PC-3 (cell line): ENCODE measurements at regions not wholly inside any gene's neighbourhood (a gene's known extent, or its start where the extent isn't known, plus 50 kb on each side); places are given as distances from the start of the nearest gene placed in this dataset.

Source experiments
- ATAC-seq: fragments of 200-7000 bp; cut with Tn5 transposase; 2 replicates; pipeline ENCODE4 v1.9.1; 2020; ENCODE audit warnings: mild to moderate bottlenecking, moderate library complexity
- BruUV-seq: library from RNA; stranded (reverse); fragments of 400-500 nt; replicated peaks from 2 replicates; lab custom pipeline; 2021; lab: Mats Ljungman, UMichigan
- CTCF ChIA-PET: fragments of 300-600 bp; sonication (Branson Sonifier 250); formaldehyde crosslinking; loops from one replicate; lab custom pipeline; 2022; ENCODE audit warnings: antibody characterized with exemption; lab: Charles Lee
- POLR2A ChIA-PET: fragments of 300-600 bp; sonication (Branson Sonifier 250); formaldehyde crosslinking; loops from one replicate; lab custom pipeline; 2022; ENCODE audit warnings: antibody characterized with exemption; ENCODE audit not compliant: unreplicated experiment; lab: Charles Lee
- DNase-seq: peaks from one replicate; pipeline ENCODE4 v3.0.0-alpha.2; 2015
- H2AFZ ChIP-seq: fragments of 300-600 bp; sonication (generic); 2 replicates; pipeline ENCODE4 v1.6.0; 2016; ENCODE audit warnings: antibody characterized with exemption, low read length
- H3F3A ChIP-seq: fragments of 300-600 bp; sonication (generic); one replicate; pipeline ENCODE4 v1.6.0; 2017; ENCODE audit warnings: antibody characterized with exemption, low read length, control low read depth, mild to moderate bottlenecking; ENCODE audit not compliant: unreplicated experiment
- H3K27ac ChIP-seq: fragments of 300-600 bp; sonication (generic); 2 replicates; pipeline ENCODE4 v1.5.1; 2016; ENCODE audit warnings: mild to moderate bottlenecking, low read length
- H3K27me3 ChIP-seq: fragments of 300-600 bp; sonication (generic); 2 replicates; pipeline ENCODE4 v1.6.1; 2016; ENCODE audit warnings: low read length, mixed read lengths
- H3K36me3 ChIP-seq: fragments of 300-600 bp; sonication (generic); 2 replicates; pipeline ENCODE4 v1.6.1; 2016; ENCODE audit warnings: low read depth, mixed run types, low read length, mixed read lengths
- H3K4me1 ChIP-seq: fragments of 300-600 bp; sonication (generic); 2 replicates; pipeline ENCODE4 v1.5.1; 2016; ENCODE audit warnings: low read length; ENCODE audit not compliant: insufficient read depth
- H3K4me2 ChIP-seq: fragments of 300-600 bp; sonication (generic); 2 replicates; pipeline ENCODE4 v1.6.0; 2016; ENCODE audit warnings: low read length
- H3K4me3 ChIP-seq: fragments of 300-600 bp; sonication (generic); 2 replicates; pipeline ENCODE4 v1.5.1; 2016; ENCODE audit warnings: mild to moderate bottlenecking, low read length, mixed read lengths
- H3K79me2 ChIP-seq: fragments of 300-600 bp; sonication (generic); 2 replicates; pipeline ENCODE4 v1.6.1; 2017; ENCODE audit warnings: low read length, mixed read lengths
- H3K9ac ChIP-seq: fragments of 300-600 bp; sonication (generic); 2 replicates; pipeline ENCODE4 v1.6.0; 2016; ENCODE audit warnings: mild to moderate bottlenecking, low read length
- H3K9me2 ChIP-seq: fragments of 300-600 bp; sonication (generic); replicated peaks from 2 replicates; pipeline ENCODE4 v1.6.1; 2016; ENCODE audit warnings: mixed run types, low read length, mixed read lengths
- H3K9me3 ChIP-seq: fragments of 300-600 bp; sonication (generic); 2 replicates; pipeline ENCODE4 v1.6.1; 2016; ENCODE audit warnings: low read length, mixed read lengths
- H4K20me1 ChIP-seq: fragments of 300-600 bp; sonication (generic); 2 replicates; pipeline ENCODE4 v1.6.1; 2016; ENCODE audit warnings: low read length, mixed read lengths
- EZH2 ChIP-seq: fragments of 300-600 bp; sonication (generic); IDR thresholded peaks from one replicate; pipeline ENCODE4 v1.6.1; 2017; ENCODE audit warnings: antibody characterized with exemption, mild to moderate bottlenecking, low read length; ENCODE audit not compliant: unreplicated experiment
- EZH2phosphoT487 ChIP-seq: fragments of 300-600 bp; sonication (generic); IDR thresholded peaks from 2 replicates; pipeline ENCODE4 v1.6.1; 2018; ENCODE audit warnings: mild to moderate bottlenecking, antibody characterized with exemption, low read length, borderline replicate concordance
- intact Hi-C: fragments of 100-400 bp; cut with micrococcal nuclease; formaldehyde crosslinking; loops from 2 replicates; pipeline ENCODE4 v1.9.0; 2023
- TF ChIP-seq, protein P1 (sequence below): fragments of 300-600 bp; sonication (generic); conservative IDR thresholded peaks from 2 replicates; pipeline ENCODE4 v1.5.1; 2017; ENCODE audit warnings: antibody characterized with exemption, low read depth, mild to moderate bottlenecking, low read length

DNA sequence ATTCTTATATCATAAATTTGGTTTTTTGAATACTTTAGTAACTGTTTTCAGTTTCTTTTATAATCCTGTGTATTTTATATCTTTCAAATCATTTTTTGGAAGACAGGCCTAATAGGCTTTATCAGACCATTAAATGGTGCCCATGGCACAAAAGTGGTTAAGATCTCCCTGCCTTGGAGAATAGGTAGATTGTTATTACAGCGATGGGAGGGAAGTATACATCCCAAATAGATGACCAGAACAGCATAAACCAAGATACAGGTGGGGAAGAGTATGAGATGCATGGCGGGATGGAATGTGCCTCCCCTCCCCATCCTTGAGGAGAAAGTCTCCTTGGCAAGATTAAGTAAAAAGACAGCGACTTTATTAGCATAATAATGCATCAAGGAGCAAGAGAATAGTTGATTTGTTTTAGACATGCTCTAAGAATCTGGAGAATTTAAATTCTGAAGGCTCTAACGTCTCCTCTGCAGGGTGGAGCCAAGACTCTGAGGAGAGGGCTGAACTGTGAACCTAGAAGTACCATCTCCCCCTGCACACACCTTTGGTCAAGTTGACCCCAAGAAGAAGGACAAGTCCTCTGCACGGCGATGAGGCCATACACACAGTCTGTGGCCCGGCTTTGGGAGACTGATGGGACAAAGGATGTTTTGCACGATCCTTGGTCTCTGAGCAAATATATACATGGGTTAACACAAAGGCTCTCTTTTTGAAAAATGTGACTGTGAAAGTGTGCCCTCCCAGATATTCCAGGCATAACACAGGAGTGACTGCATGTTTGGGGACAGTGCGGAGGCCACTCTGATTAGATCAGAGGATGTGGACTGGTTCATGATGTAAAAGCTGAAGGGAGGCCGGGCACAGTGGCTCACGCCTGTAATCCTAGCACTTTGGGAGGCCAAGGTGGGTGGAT lies 61.1 kb upstream of the SLC35C1 start:
- Histone ChIP-seq H3K27ac (no peak overlapping the region), H3K36me3 (no peaks in the 10 kb centered on the region), H3K9ac (no peak overlapping the region), H2AFZ (no peak overlapping the region), H3K4me1 (no peaks in the 10 kb centered on the region), H3K79me2 (no peaks in the 10 kb centered on the region), H3K9me3 (no peaks in the 10 kb centered on the region), H3K9me2 (no peaks in the 10 kb centered on the region), H4K20me1 (no peaks in the 10 kb centered on the region), H3K4me3 (no peak overlapping the region), H3K4me2 (no peak overlapping the region), H3F3A (no peaks in the 10 kb centered on the region), H3K27me3 (peaks cover 47% of the 10 kb centered on the region)
- CTCF ChIA-PET, result no interaction called here
- ATAC-seq, result no peak
- POLR2A ChIA-PET, result no interaction called here
- intact Hi-C loops, result no loop called here
- BruUV-seq, result no TSS peak
- TF ChIP-seq, protein P1, sequence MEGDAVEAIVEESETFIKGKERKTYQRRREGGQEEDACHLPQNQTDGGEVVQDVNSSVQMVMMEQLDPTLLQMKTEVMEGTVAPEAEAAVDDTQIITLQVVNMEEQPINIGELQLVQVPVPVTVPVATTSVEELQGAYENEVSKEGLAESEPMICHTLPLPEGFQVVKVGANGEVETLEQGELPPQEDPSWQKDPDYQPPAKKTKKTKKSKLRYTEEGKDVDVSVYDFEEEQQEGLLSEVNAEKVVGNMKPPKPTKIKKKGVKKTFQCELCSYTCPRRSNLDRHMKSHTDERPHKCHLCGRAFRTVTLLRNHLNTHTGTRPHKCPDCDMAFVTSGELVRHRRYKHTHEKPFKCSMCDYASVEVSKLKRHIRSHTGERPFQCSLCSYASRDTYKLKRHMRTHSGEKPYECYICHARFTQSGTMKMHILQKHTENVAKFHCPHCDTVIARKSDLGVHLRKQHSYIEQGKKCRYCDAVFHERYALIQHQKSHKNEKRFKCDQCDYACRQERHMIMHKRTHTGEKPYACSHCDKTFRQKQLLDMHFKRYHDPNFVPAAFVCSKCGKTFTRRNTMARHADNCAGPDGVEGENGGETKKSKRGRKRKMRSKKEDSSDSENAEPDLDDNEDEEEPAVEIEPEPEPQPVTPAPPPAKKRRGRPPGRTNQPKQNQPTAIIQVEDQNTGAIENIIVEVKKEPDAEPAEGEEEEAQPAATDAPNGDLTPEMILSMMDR, result no peak
- DNase-seq, result no peak

DNA sequence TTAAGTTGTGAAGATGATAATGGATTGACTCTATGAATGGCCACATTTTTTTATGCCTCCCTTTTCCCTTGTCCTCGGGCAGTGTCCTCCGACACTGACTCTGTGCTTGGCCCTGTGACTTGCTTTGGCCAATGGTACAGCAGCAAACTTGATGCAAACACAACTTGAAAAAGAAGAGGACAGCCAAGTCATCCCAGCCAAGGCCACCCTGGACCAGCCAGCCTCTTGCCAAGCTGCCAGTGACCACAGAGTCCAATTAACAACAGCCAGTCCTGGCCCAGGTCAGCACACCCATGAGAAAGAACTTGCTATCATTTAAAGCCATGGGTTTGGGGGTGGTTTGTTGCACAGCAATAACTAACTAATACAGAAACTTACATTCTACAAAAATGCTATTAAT lies 63.4 kb upstream of the SLC35C1 start:
- H3K4me2 ChIP-seq, result no peak overlapping the region
- ChIA-PET CTCF (no interaction called here), POLR2A (no interaction called here)
- ATAC-seq (no peak), DNase-seq (no peak)
- H4K20me1 ChIP-seq, result no peaks in the 10 kb centered on the region
- H3K9me2 ChIP-seq, result no peaks in the 10 kb centered on the region
- TF ChIP-seq, protein P1, result no peak
- TF ChIP-seq EZH2phosphoT487, result no peak
- no peak for TF ChIP-seq EZH2
- no peaks in the 10 kb centered on the region for H3K36me3 ChIP-seq
- no peak overlapping the region for H3K4me3 ChIP-seq
- no peak overlapping the region for H3K9ac ChIP-seq
- H3K79me2 ChIP-seq, result no peaks in the 10 kb centered on the region
- intact Hi-C loops, result no loop called here
- H3K27ac ChIP-seq, result no peak overlapping the region
- no peaks in the 10 kb centered on the region for H3F3A ChIP-seq
- no TSS peak for BruUV-seq
- no peak overlapping the region for H2AFZ ChIP-seq
- no peaks in the 10 kb centered on the region for H3K4me1 ChIP-seq
- H3K9me3 ChIP-seq, result no peaks in the 10 kb centered on the region
- H3K27me3 ChIP-seq, result peaks cover 42% of the 10 kb centered on the region

DNA sequence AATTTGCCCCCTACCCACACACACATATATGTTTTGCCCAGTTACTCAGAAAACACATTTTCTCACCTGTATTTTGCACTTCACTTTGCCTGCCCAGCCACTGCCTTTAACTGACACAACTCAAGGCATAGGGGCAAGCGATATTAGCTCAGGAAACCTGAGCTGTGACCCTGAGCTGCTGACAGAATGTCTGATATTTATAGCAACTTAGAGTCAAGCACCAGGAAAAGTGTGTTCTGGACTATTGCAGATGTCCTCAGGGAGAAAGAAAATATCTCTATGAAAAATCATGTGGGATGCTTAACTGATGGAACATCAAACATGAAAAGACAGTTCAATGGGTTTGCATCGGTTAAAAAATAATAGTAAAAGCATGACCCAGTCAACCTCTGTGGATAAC lies 63.9 kb upstream of the SLC35C1 start:
- intact Hi-C loops, result no loop called here
- Histone ChIP-seq H3K9me3 (no peaks in the 10 kb centered on the region), H3K27me3 (peaks cover 38% of the 10 kb centered on the region), H3K9ac (no peak overlapping the region), H3K4me1 (no peaks in the 10 kb centered on the region), H2AFZ (no peak overlapping the region), H4K20me1 (no peaks in the 10 kb centered on the region), H3K79me2 (no peaks in the 10 kb centered on the region), H3K4me2 (no peak overlapping the region), H3K4me3 (no peak overlapping the region), H3K9me2 (no peaks in the 10 kb centered on the region), H3K27ac (no peak overlapping the region), H3K36me3 (no peaks in the 10 kb centered on the region), H3F3A (no peaks in the 10 kb centered on the region)
- ChIA-PET POLR2A (no interaction called here), CTCF (no interaction called here)
- no TSS peak for BruUV-seq
- ATAC-seq (no peak), DNase-seq (no peak)
- TF ChIP-seq, protein P1, result no peak
- no peak for TF ChIP-seq EZH2
- no peak for TF ChIP-seq EZH2phosphoT487
